ENCODE measurements at regions not wholly inside any gene's neighbourhood (a gene's known extent, or its start where the extent isn't known, plus 50 kb on each side); places are given as distances from the start of the nearest gene placed in this dataset.

DNA sequence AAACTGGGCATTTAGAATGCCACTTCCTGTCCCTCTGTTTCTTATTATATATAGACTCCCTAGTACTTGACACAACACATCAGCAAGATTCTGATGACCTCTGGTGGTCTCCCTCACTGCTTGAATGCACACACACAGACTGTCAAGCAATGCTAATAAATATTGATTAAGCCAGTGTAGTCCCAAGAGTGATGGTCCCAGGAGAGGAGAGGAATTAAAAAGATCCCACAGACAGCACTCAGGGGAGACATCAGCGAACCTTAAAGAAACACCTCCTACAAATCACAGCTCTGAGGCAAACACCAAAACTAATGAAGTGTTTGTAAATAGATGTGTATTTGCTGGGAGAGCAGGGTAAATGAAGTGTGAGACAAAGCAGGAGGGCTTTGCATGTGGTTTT, 1291.2 kb downstream of the XPNPEP1 start:
- H3K36me3 ChIP-seq (ENCODE audit: insufficient read depth, low read length) = no peaks in the 10 kb centered on the region
- no peak for TF ChIP-seq EP300 (conservative IDR thresholded peaks at IDR 0.05; ENCODE audit: poor library complexity, severe bottlenecking)
- TF ChIP-seq, protein P1, sequence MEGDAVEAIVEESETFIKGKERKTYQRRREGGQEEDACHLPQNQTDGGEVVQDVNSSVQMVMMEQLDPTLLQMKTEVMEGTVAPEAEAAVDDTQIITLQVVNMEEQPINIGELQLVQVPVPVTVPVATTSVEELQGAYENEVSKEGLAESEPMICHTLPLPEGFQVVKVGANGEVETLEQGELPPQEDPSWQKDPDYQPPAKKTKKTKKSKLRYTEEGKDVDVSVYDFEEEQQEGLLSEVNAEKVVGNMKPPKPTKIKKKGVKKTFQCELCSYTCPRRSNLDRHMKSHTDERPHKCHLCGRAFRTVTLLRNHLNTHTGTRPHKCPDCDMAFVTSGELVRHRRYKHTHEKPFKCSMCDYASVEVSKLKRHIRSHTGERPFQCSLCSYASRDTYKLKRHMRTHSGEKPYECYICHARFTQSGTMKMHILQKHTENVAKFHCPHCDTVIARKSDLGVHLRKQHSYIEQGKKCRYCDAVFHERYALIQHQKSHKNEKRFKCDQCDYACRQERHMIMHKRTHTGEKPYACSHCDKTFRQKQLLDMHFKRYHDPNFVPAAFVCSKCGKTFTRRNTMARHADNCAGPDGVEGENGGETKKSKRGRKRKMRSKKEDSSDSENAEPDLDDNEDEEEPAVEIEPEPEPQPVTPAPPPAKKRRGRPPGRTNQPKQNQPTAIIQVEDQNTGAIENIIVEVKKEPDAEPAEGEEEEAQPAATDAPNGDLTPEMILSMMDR (IDR thresholded peaks at IDR 0.05; ENCODE audit: poor library complexity, severe bottlenecking) = peak; percentile 47
- TF ChIP-seq SMC3 (conservative IDR thresholded peaks at IDR 0.05; ENCODE audit: poor library complexity) = peak; percentile 48
- no peak for TF ChIP-seq TAF1 (IDR thresholded peaks at IDR 0.05; ENCODE audit: low read depth)
- no peak for TF ChIP-seq EZH2 (IDR thresholded peaks at IDR 0.05; ENCODE audit: borderline replicate concordance, insufficient read depth, low read length, poor library complexity, severe bottlenecking)
- TF ChIP-seq POLR2AphosphoS5 (IDR thresholded peaks at IDR 0.05) = no peak
- TF ChIP-seq, protein P2, sequence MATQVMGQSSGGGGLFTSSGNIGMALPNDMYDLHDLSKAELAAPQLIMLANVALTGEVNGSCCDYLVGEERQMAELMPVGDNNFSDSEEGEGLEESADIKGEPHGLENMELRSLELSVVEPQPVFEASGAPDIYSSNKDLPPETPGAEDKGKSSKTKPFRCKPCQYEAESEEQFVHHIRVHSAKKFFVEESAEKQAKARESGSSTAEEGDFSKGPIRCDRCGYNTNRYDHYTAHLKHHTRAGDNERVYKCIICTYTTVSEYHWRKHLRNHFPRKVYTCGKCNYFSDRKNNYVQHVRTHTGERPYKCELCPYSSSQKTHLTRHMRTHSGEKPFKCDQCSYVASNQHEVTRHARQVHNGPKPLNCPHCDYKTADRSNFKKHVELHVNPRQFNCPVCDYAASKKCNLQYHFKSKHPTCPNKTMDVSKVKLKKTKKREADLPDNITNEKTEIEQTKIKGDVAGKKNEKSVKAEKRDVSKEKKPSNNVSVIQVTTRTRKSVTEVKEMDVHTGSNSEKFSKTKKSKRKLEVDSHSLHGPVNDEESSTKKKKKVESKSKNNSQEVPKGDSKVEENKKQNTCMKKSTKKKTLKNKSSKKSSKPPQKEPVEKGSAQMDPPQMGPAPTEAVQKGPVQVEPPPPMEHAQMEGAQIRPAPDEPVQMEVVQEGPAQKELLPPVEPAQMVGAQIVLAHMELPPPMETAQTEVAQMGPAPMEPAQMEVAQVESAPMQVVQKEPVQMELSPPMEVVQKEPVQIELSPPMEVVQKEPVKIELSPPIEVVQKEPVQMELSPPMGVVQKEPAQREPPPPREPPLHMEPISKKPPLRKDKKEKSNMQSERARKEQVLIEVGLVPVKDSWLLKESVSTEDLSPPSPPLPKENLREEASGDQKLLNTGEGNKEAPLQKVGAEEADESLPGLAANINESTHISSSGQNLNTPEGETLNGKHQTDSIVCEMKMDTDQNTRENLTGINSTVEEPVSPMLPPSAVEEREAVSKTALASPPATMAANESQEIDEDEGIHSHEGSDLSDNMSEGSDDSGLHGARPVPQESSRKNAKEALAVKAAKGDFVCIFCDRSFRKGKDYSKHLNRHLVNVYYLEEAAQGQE (IDR thresholded peaks at IDR 0.05; ENCODE audit: borderline replicate concordance) = no peak
- no peak for TF ChIP-seq MXI1 (conservative IDR thresholded peaks at IDR 0.05; ENCODE audit: poor library complexity, severe bottlenecking)
- TF ChIP-seq RAD21 (conservative IDR thresholded peaks at IDR 0.05) = peak; percentile 55
- H3K9me2 ChIP-seq (ENCODE audit: insufficient read depth, low read length) = no peaks in the 10 kb centered on the region
- no peaks in the 10 kb centered on the region for H3K9me3 ChIP-seq (ENCODE audit: low read length)
- no peak overlapping the region for H3K4me3 ChIP-seq (ENCODE audit: low read length)
- H2AFZ ChIP-seq (ENCODE audit: low read depth, low read length) = no peak overlapping the region
- H4K20me1 ChIP-seq (ENCODE audit: insufficient read depth) = no peaks in the 10 kb centered on the region
- H3K27ac ChIP-seq (ENCODE audit: low read length) = no peak overlapping the region
- no peak overlapping the region for H3K4me2 ChIP-seq (ENCODE audit: low read length)
- no peaks in the 10 kb centered on the region for H3K27me3 ChIP-seq (ENCODE audit: insufficient read depth, low read depth, low read length)
- H3K9ac ChIP-seq (ENCODE audit: low read length) = no peak overlapping the region
- H3F3A ChIP-seq (ENCODE audit: insufficient read depth, low read length, poor library complexity, severe bottlenecking) = no peaks in the 10 kb centered on the region
- no peaks in the 10 kb centered on the region for H3K79me2 ChIP-seq (replicated peaks; ENCODE audit: insufficient read depth, low read length)

DNA sequence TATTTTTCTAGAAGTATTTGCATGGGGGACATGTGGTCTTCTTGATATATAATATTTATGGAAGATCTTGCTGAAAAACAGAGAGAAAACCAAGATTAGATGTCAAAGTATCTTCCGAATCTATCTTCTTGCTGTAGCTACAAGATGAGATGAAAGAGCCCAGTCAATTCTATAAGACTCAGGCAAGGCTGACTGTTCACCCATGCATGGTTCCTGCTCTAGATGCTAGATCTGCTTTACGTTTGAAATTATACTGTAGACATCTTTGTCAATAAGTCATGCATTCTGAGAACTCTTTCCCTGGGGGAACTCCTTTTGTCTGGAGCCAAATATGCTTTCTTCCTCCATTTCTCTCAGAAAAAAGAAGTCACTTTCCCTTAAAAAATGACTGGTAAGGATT, 1292.0 kb downstream of the XPNPEP1 start:
- Histone ChIP-seq H3K4me3 (ENCODE audit: low read length) (no peak overlapping the region), H4K20me1 (ENCODE audit: insufficient read depth) (no peaks in the 10 kb centered on the region), H3K4me2 (ENCODE audit: low read length) (no peak overlapping the region), H3K27me3 (ENCODE audit: insufficient read depth, low read depth, low read length) (no peaks in the 10 kb centered on the region), H3K36me3 (ENCODE audit: insufficient read depth, low read length) (no peaks in the 10 kb centered on the region), H3K27ac (ENCODE audit: low read length) (no peak overlapping the region), H3K9me3 (ENCODE audit: low read length) (no peaks in the 10 kb centered on the region), H3K9me2 (ENCODE audit: insufficient read depth, low read length) (no peaks in the 10 kb centered on the region), H3K79me2 (replicated peaks; ENCODE audit: insufficient read depth, low read length) (no peaks in the 10 kb centered on the region), H2AFZ (ENCODE audit: low read depth, low read length) (no peak overlapping the region), H3K9ac (ENCODE audit: low read length) (no peak overlapping the region), H3F3A (ENCODE audit: insufficient read depth, low read length, poor library complexity, severe bottlenecking) (no peaks in the 10 kb centered on the region)
- TF ChIP-seq SMC3 (conservative IDR thresholded peaks at IDR 0.05; ENCODE audit: poor library complexity) (no peak), POLR2AphosphoS5 (IDR thresholded peaks at IDR 0.05) (no peak), MXI1 (conservative IDR thresholded peaks at IDR 0.05; ENCODE audit: poor library complexity, severe bottlenecking) (no peak), TAF1 (IDR thresholded peaks at IDR 0.05; ENCODE audit: low read depth) (no peak), EP300 (conservative IDR thresholded peaks at IDR 0.05; ENCODE audit: poor library complexity, severe bottlenecking) (no peak), RAD21 (conservative IDR thresholded peaks at IDR 0.05) (no peak), EZH2 (IDR thresholded peaks at IDR 0.05; ENCODE audit: borderline replicate concordance, insufficient read depth, low read length, poor library complexity, severe bottlenecking) (no peak)
- TF ChIP-seq, protein P2 (IDR thresholded peaks at IDR 0.05; ENCODE audit: borderline replicate concordance) = no peak
- TF ChIP-seq, protein P1 (IDR thresholded peaks at IDR 0.05; ENCODE audit: poor library complexity, severe bottlenecking) = no peak
